Activated naive CD8-positive, alpha-beta T cell treated with anti-CD3 and anti-CD28 coated beads, Interleukin-2, amount 50 U/mL, for 24 hours (primary cell): ENCODE measurements at regions not wholly inside any gene's neighbourhood (a gene's known extent, or its start where the extent isn't known, plus 50 kb on each side); places are given as distances from the start of the nearest gene placed in this dataset.

ENCODE experiments used
- ATAC-seq: fragments of 150-1000 bp; cut with Tn5 transposase; one replicate; pipeline ENCODE4 v1.10.0; 2021
- DNase-seq: peaks from one replicate; pipeline ENCODE4 v3.0.0; 2021
- H3K27ac Mint-ChIP-seq: one replicate; pipeline ENCODE4 v1.8.0; 2021; ENCODE audit warnings: mild to moderate bottlenecking, mixed read lengths
- H3K27me3 Mint-ChIP-seq: one replicate; pipeline ENCODE4 v1.8.0; 2021; ENCODE audit warnings: mixed read lengths
- H3K36me3 Mint-ChIP-seq: one replicate; pipeline ENCODE4 v1.8.0; 2021; ENCODE audit warnings: low read depth, mixed read lengths
- H3K4me1 Mint-ChIP-seq: one replicate; pipeline ENCODE4 v1.8.0; 2021; ENCODE audit warnings: mixed read lengths
- H3K4me3 Mint-ChIP-seq: one replicate; pipeline ENCODE4 v1.8.0; 2021; ENCODE audit warnings: mild to moderate bottlenecking, moderate library complexity, mixed read lengths
- H3K9me3 Mint-ChIP-seq: one replicate; pipeline ENCODE4 v1.8.0; 2021; ENCODE audit warnings: mixed read lengths

- ATAC-seq (no peak), DNase-seq (no peak)
- Mint-ChIP-seq H3K9me3 (no peaks in the 10 kb centered on the region), H3K36me3 (no peaks in the 10 kb centered on the region), H3K4me3 (no peak overlapping the region), H3K27me3 (no peaks in the 10 kb centered on the region), H3K27ac (no peak overlapping the region), H3K4me1 (no peaks in the 10 kb centered on the region)
These were observed 318.7 kb upstream of the NBEA start for GRCh38 chr13:34623331-34623730.

GRCh38 chr13:34627509-34628208, 314.4 kb upstream of the NBEA start:
- H3K9me3 Mint-ChIP-seq = no peaks in the 10 kb centered on the region
- H3K4me1 Mint-ChIP-seq = no peaks in the 10 kb centered on the region
- no peak for ATAC-seq
- H3K27me3 Mint-ChIP-seq = no peaks in the 10 kb centered on the region
- no peak overlapping the region for H3K27ac Mint-ChIP-seq
- no peaks in the 10 kb centered on the region for H3K36me3 Mint-ChIP-seq
- DNase-seq = no peak
- no peak overlapping the region for H3K4me3 Mint-ChIP-seq

GRCh38 chr13:34628209-34628682, 313.8 kb upstream of the NBEA start:
- H3K27me3 Mint-ChIP-seq = no peaks in the 10 kb centered on the region
- DNase-seq = no peak
- H3K36me3 Mint-ChIP-seq = no peaks in the 10 kb centered on the region
- no peak overlapping the region for H3K4me3 Mint-ChIP-seq
- no peaks in the 10 kb centered on the region for H3K4me1 Mint-ChIP-seq
- H3K27ac Mint-ChIP-seq = no peak overlapping the region
- H3K9me3 Mint-ChIP-seq = no peaks in the 10 kb centered on the region
- ATAC-seq = no peak

- no peak for ATAC-seq
- Mint-ChIP-seq H3K36me3 (no peaks in the 10 kb centered on the region), H3K27ac (no peak overlapping the region), H3K4me3 (no peak overlapping the region), H3K4me1 (no peaks in the 10 kb centered on the region), H3K9me3 (peaks cover 8% of the 10 kb centered on the region), H3K27me3 (no peaks in the 10 kb centered on the region)
- DNase-seq = no peak
These were observed 307.6 kb upstream of the NBEA start for GRCh38 chr13:34634448-34634847.

GRCh38 chr13:34637138-34637537, 304.9 kb upstream of the NBEA start:
- Mint-ChIP-seq H3K4me1 (no peaks in the 10 kb centered on the region), H3K9me3 (peaks cover 8% of the 10 kb centered on the region), H3K27me3 (no peaks in the 10 kb centered on the region), H3K27ac (no peak overlapping the region), H3K4me3 (no peak overlapping the region), H3K36me3 (no peaks in the 10 kb centered on the region)
- DNase-seq = no peak
- no peak for ATAC-seq

GRCh38 chr13:34637636-34638035, 304.4 kb upstream of the NBEA start:
- no peak for DNase-seq
- Mint-ChIP-seq H3K27me3 (no peaks in the 10 kb centered on the region), H3K36me3 (no peaks in the 10 kb centered on the region), H3K27ac (no peak overlapping the region), H3K4me3 (no peak overlapping the region), H3K9me3 (peaks cover 8% of the 10 kb centered on the region), H3K4me1 (no peaks in the 10 kb centered on the region)
- ATAC-seq = no peak

GRCh38 chr13:34638897-34639296, 303.2 kb upstream of the NBEA start:
- no peaks in the 10 kb centered on the region for H3K27me3 Mint-ChIP-seq
- no peak for DNase-seq
- peaks cover 8% of the 10 kb centered on the region for H3K9me3 Mint-ChIP-seq
- no peak overlapping the region for H3K4me3 Mint-ChIP-seq
- no peak for ATAC-seq
- H3K36me3 Mint-ChIP-seq = no peaks in the 10 kb centered on the region
- H3K4me1 Mint-ChIP-seq = no peaks in the 10 kb centered on the region
- H3K27ac Mint-ChIP-seq = no peak overlapping the region

- Mint-ChIP-seq H3K36me3 (no peaks in the 10 kb centered on the region), H3K4me3 (no peak overlapping the region), H3K9me3 (peaks cover 8% of the 10 kb centered on the region), H3K27ac (no peak overlapping the region), H3K27me3 (no peaks in the 10 kb centered on the region), H3K4me1 (no peaks in the 10 kb centered on the region)
- no peak for DNase-seq
- ATAC-seq = no peak
These were observed 301.7 kb upstream of the NBEA start for GRCh38 chr13:34640179-34640992.

- H3K27ac Mint-ChIP-seq = no peak overlapping the region
- peaks cover 8% of the 10 kb centered on the region for H3K9me3 Mint-ChIP-seq
- H3K4me3 Mint-ChIP-seq = no peak overlapping the region
- H3K4me1 Mint-ChIP-seq = no peaks in the 10 kb centered on the region
- H3K27me3 Mint-ChIP-seq = no peaks in the 10 kb centered on the region
- ATAC-seq = no peak
- no peak for DNase-seq
- no peaks in the 10 kb centered on the region for H3K36me3 Mint-ChIP-seq
These were observed 301.1 kb upstream of the NBEA start for GRCh38 chr13:34640993-34641330.

GRCh38 chr13:34647379-34648150, 294.5 kb upstream of the NBEA start:
- Mint-ChIP-seq H3K27ac (no peak overlapping the region), H3K4me1 (no peaks in the 10 kb centered on the region), H3K9me3 (peaks cover 3% of the 10 kb centered on the region), H3K36me3 (no peaks in the 10 kb centered on the region), H3K27me3 (no peaks in the 10 kb centered on the region), H3K4me3 (no peak overlapping the region)
- ATAC-seq (no peak), DNase-seq (no peak)

GRCh38 chr13:34654203-34654602, 287.9 kb upstream of the NBEA start:
- Mint-ChIP-seq H3K36me3 (peaks cover 1% of the 10 kb centered on the region), H3K27ac (no peak overlapping the region)
- DNase-seq = no peak

GRCh38 chr13:34654647-34655046, 287.4 kb upstream of the NBEA start:
- DNase-seq (no peak), ATAC-seq (no peak)
- Mint-ChIP-seq H3K36me3 (peaks cover 1% of the 10 kb centered on the region), H3K4me1 (no peaks in the 10 kb centered on the region), H3K9me3 (peaks cover 8% of the 10 kb centered on the region), H3K27ac (no peak overlapping the region), H3K27me3 (no peaks in the 10 kb centered on the region), H3K4me3 (no peak overlapping the region)

More at GRCh38 chr13:34654203-34654602, 287.9 kb upstream of the NBEA start:
- H3K27me3 Mint-ChIP-seq = no peaks in the 10 kb centered on the region
- peaks cover 6% of the 10 kb centered on the region for H3K9me3 Mint-ChIP-seq
- no peak overlapping the region for H3K4me3 Mint-ChIP-seq
- ATAC-seq = no peak
- H3K4me1 Mint-ChIP-seq = no peaks in the 10 kb centered on the region

- no peaks in the 10 kb centered on the region for H3K4me1 Mint-ChIP-seq
- ATAC-seq = no peak
- H3K36me3 Mint-ChIP-seq = peaks cover 1% of the 10 kb centered on the region
- no peaks in the 10 kb centered on the region for H3K27me3 Mint-ChIP-seq
- H3K4me3 Mint-ChIP-seq = no peak overlapping the region
- peaks cover 17% of the 10 kb centered on the region for H3K9me3 Mint-ChIP-seq
- DNase-seq = no peak
- H3K27ac Mint-ChIP-seq = no peak overlapping the region
These were observed 286.5 kb upstream of the NBEA start for GRCh38 chr13:34655554-34655953.

- DNase-seq (no peak), ATAC-seq (no peak)
- Mint-ChIP-seq H3K4me3 (no peak overlapping the region), H3K27me3 (no peaks in the 10 kb centered on the region), H3K4me1 (no peaks in the 10 kb centered on the region), H3K27ac (no peak overlapping the region), H3K36me3 (peaks cover 1% of the 10 kb centered on the region), H3K9me3 (peaks cover 17% of the 10 kb centered on the region)
These were observed 284.4 kb upstream of the NBEA start for GRCh38 chr13:34657716-34658115.
